Testis (tissue), 2 donors: ENCODE measurements at regions not wholly inside any gene's neighbourhood (a gene's known extent, or its start where the extent isn't known, plus 50 kb on each side); places are given as distances from the start of the nearest gene placed in this dataset.

Experiments
- CTCF ChIP-seq, 3 experiments: fragments of 450-650 bp in 2 of 3; fragments of 200-600 bp in 1 of 3; sonication (generic) in 1 of 3; IDR thresholded peaks; one replicate each; pipeline ENCODE4 v1.5.1; 2016 to 2019; ENCODE audit warnings: antibody characterized with exemption in 3 of 3, mild to moderate bottlenecking in 2 of 3, moderate library complexity in 1 of 3
- POLR2A ChIP-seq: fragments of 450-650 bp; IDR thresholded peaks from one replicate; pipeline ENCODE4 v1.6.1; 2017; ENCODE audit warnings: antibody characterized with exemption, mild to moderate bottlenecking, moderate library complexity

GRCh38 chr4:135510582-135510981 is 1309.0 kb upstream of the PABPC4L start:
- TF ChIP-seq CTCF (IDR thresholded peaks at IDR 0.05) (no peak), POLR2A (no peak)
